Activated naive CD8-positive, alpha-beta T cell treated with anti-CD3 and anti-CD28 coated beads, Interleukin-2, amount 10 ng/mL, durations not matched to agents 7 days and 5 days (primary cell): ENCODE measurements at regions not wholly inside any gene's neighbourhood (a gene's known extent, or its start where the extent isn't known, plus 50 kb on each side); places are given as distances from the start of the nearest gene placed in this dataset.
A peak's percentile ranks its signal among the peaks of the same experiment; 100 is the strongest.

ENCODE experiments used
- ATAC-seq: fragments of 150-1000 bp; cut with Tn5 transposase; one replicate; pipeline ENCODE4 v1.10.0; 2021; ENCODE audit warnings: low read depth, moderate library complexity
- POLR2A ChIA-PET: fragments of 350-600 bp; sonication (Branson Sonifier 250); formaldehyde crosslinking; loops from one replicate; lab custom pipeline; 2021; ENCODE audit warnings: antibody characterized with exemption; lab: Charles Lee
- DNase-seq: peaks from one replicate; pipeline ENCODE4 v3.0.0; 2021
- H3K27ac Mint-ChIP-seq: one replicate; pipeline ENCODE4 v1.8.0; 2022; ENCODE audit warnings: mild to moderate bottlenecking, mixed read lengths
- H3K27me3 Mint-ChIP-seq: one replicate; pipeline ENCODE4 v1.8.0; 2022; ENCODE audit warnings: mild to moderate bottlenecking, moderate library complexity, mixed read lengths
- H3K36me3 Mint-ChIP-seq: one replicate; pipeline ENCODE4 v1.8.0; 2021; ENCODE audit warnings: mild to moderate bottlenecking, mixed read lengths
- H3K4me1 Mint-ChIP-seq: one replicate; pipeline ENCODE4 v1.8.0; 2021; ENCODE audit warnings: mixed read lengths
- H3K4me3 Mint-ChIP-seq: one replicate; pipeline ENCODE4 v1.8.0; 2022; ENCODE audit warnings: mild to moderate bottlenecking, moderate library complexity, mixed read lengths
- H3K9me3 Mint-ChIP-seq: one replicate; pipeline ENCODE4 v1.8.0; 2021; ENCODE audit warnings: mixed read lengths

DNA sequence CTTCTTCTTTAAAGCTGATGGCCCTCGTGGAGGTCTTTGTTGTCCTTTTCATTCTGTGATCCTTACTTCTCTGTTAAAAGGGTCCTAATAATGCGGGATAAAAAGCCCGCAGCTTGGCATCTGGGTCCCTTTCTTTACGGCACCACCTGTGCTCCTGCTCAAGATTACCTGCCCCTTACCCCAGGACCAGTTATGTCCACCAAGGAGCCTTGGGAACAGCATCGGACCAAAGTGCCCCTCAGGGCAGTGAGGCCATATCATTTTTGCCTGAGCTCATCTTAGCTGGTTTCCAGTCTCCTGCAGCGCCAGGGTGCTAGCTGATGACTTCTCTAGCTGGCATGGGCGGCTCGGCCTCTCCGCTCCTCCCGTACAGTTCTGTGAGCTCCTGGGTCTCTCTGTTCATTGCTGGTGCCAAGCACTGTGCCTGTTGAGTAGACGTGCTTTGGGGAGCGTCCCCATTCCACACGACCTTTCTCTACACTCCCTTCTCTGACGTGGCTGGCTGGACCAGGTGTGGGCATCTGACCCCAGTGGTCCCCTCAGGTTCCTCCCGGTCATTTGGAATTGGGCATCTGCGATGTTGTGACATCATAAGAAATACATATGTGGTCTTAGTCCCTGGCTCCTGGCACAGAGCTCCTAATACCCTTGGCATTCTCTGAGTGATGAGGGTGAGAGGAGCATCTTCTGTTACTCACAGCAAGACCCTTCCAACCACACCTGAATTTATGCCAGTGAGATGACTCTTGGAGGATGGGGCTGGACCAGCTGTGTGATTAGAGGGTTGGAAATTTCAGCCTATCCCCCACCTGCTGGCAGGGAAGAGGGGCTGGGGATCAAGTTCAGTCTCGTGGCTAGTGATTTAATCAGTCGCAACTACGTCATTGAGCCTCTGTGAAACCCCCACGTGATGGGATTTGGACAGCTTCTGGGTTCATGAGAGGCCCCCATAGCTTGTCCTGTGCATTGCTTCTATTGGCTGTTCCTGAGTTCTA lies 134.2 kb upstream of the HS6ST1 start:
- POLR2A ChIA-PET = no interaction called here
- Mint-ChIP-seq H3K27ac (no peak overlapping the region), H3K4me1 (no peaks in the 10 kb centered on the region), H3K36me3 (no peaks in the 10 kb centered on the region), H3K9me3 (no peaks in the 10 kb centered on the region), H3K4me3 (no peak overlapping the region), H3K27me3 (peaks cover 2% of the 10 kb centered on the region)
- ATAC-seq = no peak
- DNase-seq = peak; percentile 5

DNA sequence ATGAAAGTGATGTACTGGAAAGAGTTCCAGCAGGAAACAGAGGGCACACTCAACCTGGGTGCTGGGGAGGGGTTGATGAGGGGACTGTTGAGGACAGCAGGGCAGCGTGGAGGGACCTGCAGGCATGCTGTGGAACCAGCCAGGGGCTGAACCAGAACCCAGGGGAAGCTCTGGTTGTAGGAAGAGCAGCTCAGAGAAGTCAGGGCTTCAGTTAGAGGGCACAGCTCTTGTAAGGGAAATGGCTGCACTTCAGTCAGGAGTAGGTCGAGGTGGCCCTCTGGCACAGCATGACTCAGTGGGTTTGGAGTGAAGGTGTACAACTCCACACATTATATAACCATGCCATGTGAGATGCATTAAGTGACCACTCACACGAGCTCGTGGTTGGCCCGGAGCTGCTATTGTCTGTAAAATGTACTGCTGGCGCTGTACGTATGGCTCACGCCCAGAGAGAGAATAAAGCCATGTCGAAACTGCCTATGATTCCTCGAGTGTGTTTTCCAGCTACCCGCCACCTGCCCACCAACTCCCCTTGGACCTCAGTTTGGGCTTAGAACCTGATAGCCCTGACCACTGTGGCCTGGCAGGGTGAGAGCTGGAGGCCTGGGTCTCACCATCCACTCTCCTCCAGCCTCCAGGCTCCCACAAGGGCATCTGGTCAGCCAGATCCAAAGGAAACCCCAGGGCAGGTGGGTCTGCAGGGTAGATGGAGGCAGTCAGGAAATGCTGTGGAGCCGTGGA lies 136.5 kb upstream of the HS6ST1 start:
- no peaks in the 10 kb centered on the region for H3K36me3 Mint-ChIP-seq
- H3K4me1 Mint-ChIP-seq = no peaks in the 10 kb centered on the region
- no peak overlapping the region for H3K27ac Mint-ChIP-seq
- POLR2A ChIA-PET = no interaction called here
- no peak for DNase-seq
- no peak overlapping the region for H3K4me3 Mint-ChIP-seq
- no peaks in the 10 kb centered on the region for H3K9me3 Mint-ChIP-seq
- no peak for ATAC-seq
- H3K27me3 Mint-ChIP-seq = peaks cover 8% of the 10 kb centered on the region

DNA sequence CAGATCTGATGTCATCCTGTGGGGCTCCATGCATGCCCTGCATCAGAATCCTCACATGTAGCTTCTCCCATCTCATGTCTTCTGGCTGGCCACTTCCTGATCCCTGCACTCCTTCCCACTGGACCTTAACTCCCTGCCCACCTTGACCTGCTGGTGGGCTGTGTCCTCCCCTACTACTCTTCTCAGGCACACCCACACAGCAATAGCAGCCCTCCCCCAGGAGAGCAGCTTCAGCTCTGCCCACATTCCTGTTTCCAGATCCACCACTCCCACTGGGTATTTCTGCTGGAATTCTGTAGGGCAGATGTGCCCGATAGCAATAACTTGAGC lies 137.0 kb upstream of the HS6ST1 start:
- POLR2A ChIA-PET = no interaction called here
- H3K4me3 Mint-ChIP-seq = no peak overlapping the region
- H3K4me1 Mint-ChIP-seq = no peaks in the 10 kb centered on the region
- H3K27ac Mint-ChIP-seq = no peak overlapping the region
- peaks cover 10% of the 10 kb centered on the region for H3K27me3 Mint-ChIP-seq
- H3K36me3 Mint-ChIP-seq = no peaks in the 10 kb centered on the region
- DNase-seq (no peak), ATAC-seq (no peak)
- no peaks in the 10 kb centered on the region for H3K9me3 Mint-ChIP-seq

DNA sequence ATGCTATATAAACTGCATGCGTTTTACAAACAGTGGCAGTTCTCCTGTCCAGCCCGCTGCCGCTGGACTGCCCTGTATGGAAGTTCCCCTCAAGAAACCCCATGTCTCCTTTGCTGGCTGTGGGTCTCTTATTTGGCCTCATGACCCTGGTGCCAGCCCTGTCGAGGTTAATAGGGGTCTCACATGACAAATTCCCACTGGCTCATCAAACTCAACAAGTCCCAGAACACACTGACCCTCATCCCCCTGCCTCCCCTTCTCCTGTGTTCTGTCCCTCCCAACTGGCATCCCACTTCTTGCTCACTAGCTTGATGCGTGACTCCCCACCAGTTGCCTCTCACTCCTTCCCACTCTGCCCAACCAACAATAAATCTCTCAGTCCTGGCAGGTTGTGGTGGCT lies 137.6 kb upstream of the HS6ST1 start:
- Mint-ChIP-seq H3K9me3 (no peaks in the 10 kb centered on the region), H3K4me3 (no peak overlapping the region), H3K4me1 (no peaks in the 10 kb centered on the region), H3K27me3 (peaks cover 10% of the 10 kb centered on the region), H3K27ac (no peak overlapping the region), H3K36me3 (no peaks in the 10 kb centered on the region)
- no peak for ATAC-seq
- DNase-seq = peak; percentile 8
- POLR2A ChIA-PET = no interaction called here

DNA sequence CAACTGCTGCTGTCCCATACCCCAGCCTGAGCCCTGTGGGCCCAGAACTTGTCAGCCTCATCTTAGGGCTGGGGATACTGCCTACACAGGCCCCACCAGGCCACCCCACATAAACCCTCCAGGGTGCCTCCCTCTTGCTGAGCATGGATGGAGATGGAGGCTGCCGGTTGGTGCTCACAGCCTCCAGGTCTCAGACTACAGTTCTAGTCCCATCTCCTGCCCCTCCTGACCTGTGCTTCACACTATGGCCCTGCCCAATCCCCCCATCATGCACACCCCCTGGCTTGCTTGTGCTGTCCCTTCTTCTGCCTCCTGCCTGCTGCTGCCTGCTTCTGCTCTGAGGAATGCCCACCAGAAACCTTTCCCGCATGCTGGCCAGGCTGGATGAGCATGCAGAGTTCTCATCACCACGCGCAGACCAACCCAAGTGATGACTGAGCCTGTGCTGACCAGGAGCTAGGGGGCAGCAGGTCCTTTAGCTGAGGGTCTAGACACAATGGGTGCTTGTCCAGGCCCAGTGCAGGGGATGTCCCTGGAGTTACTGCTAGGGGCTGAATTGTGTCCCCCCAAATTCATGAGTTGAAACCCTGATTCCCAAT lies 138.4 kb upstream of the HS6ST1 start:
- no peaks in the 10 kb centered on the region for H3K4me1 Mint-ChIP-seq
- H3K9me3 Mint-ChIP-seq = no peaks in the 10 kb centered on the region
- no peak overlapping the region for H3K4me3 Mint-ChIP-seq
- no peak overlapping the region for H3K27ac Mint-ChIP-seq
- POLR2A ChIA-PET = no interaction called here
- H3K27me3 Mint-ChIP-seq = peaks cover 10% of the 10 kb centered on the region
- H3K36me3 Mint-ChIP-seq = no peaks in the 10 kb centered on the region
- ATAC-seq = no peak
- peak; percentile 5 for DNase-seq

DNA sequence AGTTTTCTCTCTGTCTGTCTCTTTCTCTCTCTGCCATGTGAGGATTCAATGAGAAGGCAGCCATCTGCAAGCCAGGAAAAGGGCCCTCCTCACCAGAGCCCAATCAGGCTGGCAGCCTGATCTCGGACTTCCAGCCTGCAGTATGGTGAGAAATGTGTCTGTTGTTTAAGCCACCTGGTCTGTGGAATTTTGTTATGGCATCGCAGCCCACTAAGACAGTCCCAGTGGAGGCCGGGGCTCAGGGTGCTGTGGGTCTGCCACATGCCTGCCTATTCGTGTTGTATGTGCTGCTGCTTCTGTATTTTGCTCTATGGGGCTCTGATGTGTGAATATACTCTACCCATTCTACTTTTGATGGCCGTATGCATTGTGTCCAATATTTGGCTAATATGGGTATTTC lies 139.0 kb upstream of the HS6ST1 start:
- Mint-ChIP-seq H3K27ac (no peak overlapping the region), H3K9me3 (no peaks in the 10 kb centered on the region), H3K4me3 (no peak overlapping the region), H3K4me1 (no peaks in the 10 kb centered on the region), H3K36me3 (no peaks in the 10 kb centered on the region), H3K27me3 (peaks cover 10% of the 10 kb centered on the region)
- POLR2A ChIA-PET = no interaction called here
- ATAC-seq (no peak), DNase-seq (no peak)

DNA sequence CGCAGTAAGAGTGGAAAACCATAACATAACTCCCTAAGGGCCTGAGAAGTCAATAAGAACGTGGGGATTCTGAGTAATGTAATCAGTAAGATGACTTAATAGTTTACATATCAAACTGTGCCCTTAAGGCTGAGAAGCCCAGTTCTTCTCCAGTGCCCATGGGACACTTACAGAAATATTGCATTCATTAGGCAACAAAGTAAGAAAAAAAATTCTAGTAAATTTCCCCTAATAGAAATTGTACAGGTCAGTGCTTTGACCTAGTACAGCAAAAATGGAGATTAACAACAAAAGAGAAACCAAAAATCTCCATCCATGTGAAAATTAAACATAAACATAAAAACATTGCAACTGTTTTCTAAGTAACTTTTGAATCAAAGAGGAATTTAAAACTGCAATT lies 139.8 kb upstream of the HS6ST1 start:
- Mint-ChIP-seq H3K4me1 (no peaks in the 10 kb centered on the region), H3K27ac (no peak overlapping the region), H3K36me3 (no peaks in the 10 kb centered on the region), H3K4me3 (no peak overlapping the region), H3K27me3 (peaks cover 10% of the 10 kb centered on the region), H3K9me3 (no peaks in the 10 kb centered on the region)
- DNase-seq (no peak), ATAC-seq (no peak)
- POLR2A ChIA-PET = no interaction called here

DNA sequence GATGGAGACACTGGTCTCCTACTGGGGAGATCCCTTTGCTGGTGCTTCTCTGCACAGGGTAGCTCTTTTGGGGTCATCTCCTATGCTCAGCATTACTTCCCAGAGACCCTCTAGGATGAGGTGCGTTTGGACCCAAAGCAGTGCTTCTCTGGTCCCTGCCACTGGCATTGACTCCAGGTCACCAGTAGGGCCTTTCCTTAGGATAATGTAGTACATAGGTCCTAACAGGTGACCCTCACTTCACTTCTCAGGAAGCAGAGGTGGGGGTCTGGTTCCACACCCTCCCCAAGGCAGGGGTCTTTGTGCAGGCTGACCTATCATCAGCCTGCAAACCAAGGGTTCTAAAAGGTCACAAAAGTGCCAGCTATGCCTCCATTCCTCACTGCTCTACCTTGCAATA lies 145.8 kb upstream of the HS6ST1 start:
- Mint-ChIP-seq H3K4me1 (no peaks in the 10 kb centered on the region), H3K27me3 (peaks cover 6% of the 10 kb centered on the region), H3K9me3 (peaks cover 12% of the 10 kb centered on the region), H3K27ac (no peak overlapping the region), H3K36me3 (peaks cover 3% of the 10 kb centered on the region), H3K4me3 (no peak overlapping the region)
- POLR2A ChIA-PET = no interaction called here
- DNase-seq (peak; percentile 5), ATAC-seq (no peak)

DNA sequence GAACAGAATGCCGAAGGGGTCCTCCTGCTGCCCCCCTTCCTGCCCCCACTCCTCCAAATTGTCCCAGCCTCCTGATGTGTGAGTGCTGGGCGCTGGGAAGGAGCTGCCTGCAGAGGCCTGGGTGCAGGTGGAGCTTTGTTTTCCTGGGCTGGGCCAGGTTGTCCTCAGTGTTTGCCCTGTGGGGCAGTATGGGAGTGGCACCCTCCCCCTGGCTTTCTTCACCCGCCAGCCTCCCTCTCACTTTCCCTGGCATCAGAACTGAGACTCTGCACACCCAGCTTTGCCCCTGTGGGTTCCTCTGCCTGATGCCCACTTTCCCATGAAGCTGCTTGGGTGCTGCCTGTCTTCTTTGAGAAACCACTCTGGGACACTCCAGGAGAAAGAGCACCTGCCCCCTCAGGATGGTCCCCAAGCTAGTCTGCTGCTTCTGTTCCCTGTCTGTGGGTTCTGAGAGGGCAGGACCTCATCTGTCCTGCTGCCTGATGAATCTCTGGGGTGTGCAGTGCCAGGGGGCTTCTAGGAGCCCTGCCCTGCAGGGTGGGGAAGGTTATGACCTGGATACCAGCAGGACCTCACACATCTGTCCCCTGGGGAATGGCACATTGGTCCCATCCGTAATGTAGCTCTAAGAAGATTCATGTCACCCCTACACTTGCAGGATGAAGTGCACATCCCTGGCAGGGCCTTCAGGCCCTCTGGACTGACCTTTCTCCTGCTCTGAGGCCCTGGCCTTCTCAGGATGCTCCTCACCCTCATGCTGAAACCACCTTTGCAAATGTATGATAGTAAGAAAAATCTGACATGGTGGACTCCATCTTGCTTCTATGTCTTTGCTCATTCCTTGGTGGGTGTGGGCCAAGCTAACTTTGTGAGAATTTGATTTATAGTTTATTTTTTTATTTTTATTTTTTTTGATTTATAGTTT lies 146.8 kb upstream of the HS6ST1 start:
- POLR2A ChIA-PET = no interaction called here
- Mint-ChIP-seq H3K9me3 (peaks cover 12% of the 10 kb centered on the region), H3K4me1 (no peaks in the 10 kb centered on the region), H3K27ac (no peak overlapping the region), H3K27me3 (no peaks in the 10 kb centered on the region), H3K36me3 (peaks cover 3% of the 10 kb centered on the region), H3K4me3 (no peak overlapping the region)
- DNase-seq = no peak
- ATAC-seq = no peak

DNA sequence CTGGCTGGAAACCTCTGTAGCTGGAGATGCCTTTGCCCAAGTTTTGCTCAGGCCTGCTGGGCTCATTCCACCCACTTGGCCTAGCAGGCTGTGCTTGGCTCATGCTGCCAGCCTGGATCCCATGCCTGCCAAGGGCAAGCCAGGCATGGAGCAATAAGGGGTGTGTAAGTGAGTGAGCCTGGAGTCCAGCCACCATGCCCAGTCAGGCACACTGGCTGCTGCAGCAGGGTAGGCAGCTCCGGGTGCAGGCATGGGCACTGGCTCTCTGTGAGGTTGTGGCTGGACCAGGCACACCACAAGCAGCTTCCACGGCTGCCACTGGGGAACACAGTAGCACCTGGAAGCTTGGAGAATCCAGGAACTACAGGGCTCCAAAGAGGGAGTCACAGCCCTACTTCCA lies 147.7 kb upstream of the HS6ST1 start:
- no peaks in the 10 kb centered on the region for H3K4me1 Mint-ChIP-seq
- H3K9me3 Mint-ChIP-seq = peaks cover 14% of the 10 kb centered on the region
- no peak for DNase-seq
- H3K27ac Mint-ChIP-seq = no peak overlapping the region
- H3K4me3 Mint-ChIP-seq = no peak overlapping the region
- no peaks in the 10 kb centered on the region for H3K27me3 Mint-ChIP-seq
- H3K36me3 Mint-ChIP-seq = peaks cover 5% of the 10 kb centered on the region
- ATAC-seq = no peak
- POLR2A ChIA-PET = no interaction called here

DNA sequence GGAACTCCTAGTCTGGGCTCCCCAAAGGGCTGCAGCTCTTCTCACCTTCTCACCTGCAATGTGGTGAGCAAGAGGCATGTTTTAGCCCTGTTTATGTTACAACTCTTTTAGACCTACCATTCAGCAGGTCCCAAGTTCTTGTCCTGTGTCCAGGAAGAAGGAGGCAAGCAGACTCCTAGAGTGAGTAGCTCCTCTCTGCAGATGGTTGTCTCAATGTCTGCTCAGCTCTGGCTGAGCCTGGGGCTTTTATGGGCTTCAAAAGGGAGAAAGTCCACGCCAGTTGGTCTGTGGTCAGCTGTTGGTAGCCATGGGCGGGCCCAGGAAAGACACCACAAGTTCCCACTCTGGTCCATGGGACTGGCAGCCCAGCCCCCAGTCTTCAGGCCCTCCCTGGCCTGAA lies 148.1 kb upstream of the HS6ST1 start:
- Mint-ChIP-seq H3K27me3 (no peaks in the 10 kb centered on the region), H3K4me3 (no peak overlapping the region), H3K9me3 (peaks cover 14% of the 10 kb centered on the region), H3K27ac (no peak overlapping the region), H3K36me3 (peaks cover 5% of the 10 kb centered on the region), H3K4me1 (no peaks in the 10 kb centered on the region)
- DNase-seq = no peak
- POLR2A ChIA-PET = no interaction called here
- no peak for ATAC-seq

DNA sequence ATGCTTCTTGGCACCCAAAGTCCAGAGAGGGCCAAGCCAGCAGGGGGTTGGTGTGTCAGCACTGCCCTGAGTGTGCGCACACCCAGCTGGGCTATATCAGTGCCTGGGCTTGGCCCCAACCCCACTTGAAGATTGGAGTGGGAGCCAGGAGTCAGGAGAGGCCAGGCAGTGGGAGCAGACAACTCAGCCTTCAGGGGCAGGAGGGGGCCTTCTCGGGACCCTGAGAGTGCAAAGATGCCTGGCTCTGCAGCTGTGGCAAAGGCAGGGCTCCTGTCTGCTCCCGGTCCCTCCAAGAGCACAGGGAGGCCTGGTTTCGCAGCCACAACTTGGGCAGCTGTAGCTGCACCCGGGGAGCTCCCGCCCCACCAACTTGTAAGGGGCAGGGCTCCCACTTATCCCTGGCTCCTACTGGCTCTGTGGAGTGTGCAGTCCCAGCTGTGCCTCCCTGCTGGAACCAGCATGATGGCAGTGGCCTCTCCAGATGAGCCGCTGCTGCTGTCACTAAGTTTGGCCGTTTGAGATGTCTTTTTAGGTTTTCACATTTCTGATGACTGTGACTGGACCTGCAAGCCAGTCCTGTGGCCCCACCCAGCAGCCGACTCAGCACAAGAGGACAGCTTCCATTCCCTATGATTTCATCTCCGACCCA lies 148.8 kb upstream of the HS6ST1 start:
- ATAC-seq (no peak), DNase-seq (no peak)
- no peak overlapping the region for H3K4me3 Mint-ChIP-seq
- POLR2A ChIA-PET = no interaction called here
- H3K9me3 Mint-ChIP-seq = peaks cover 16% of the 10 kb centered on the region
- H3K36me3 Mint-ChIP-seq = peaks cover 7% of the 10 kb centered on the region
- H3K27ac Mint-ChIP-seq = peak overlapping the region; percentile 9
- no peaks in the 10 kb centered on the region for H3K27me3 Mint-ChIP-seq
- H3K4me1 Mint-ChIP-seq = no peaks in the 10 kb centered on the region
